Left lung (tissue), 4 donors: ENCODE measurements at regions not wholly inside any gene's neighbourhood (a gene's known extent, or its start where the extent isn't known, plus 50 kb on each side); places are given as distances from the start of the nearest gene placed in this dataset.

Source experiments
- ATAC-seq: fragments of 200-7000 bp; cut with Tn5 transposase; one replicate; pipeline ENCODE4 v1.9.1; 2020; ENCODE audit warnings: moderate library complexity
- DNase-seq, 4 donors: peaks; one replicate each; pipeline ENCODE4 v3.0.0-alpha.2; 2013 to 2020
- H3K27ac ChIP-seq, 2 donors: fragments of 200-600 bp; sonication (generic) in 1 of 2; one replicate each; pipeline versions ENCODE4 v1.5.0 to v1.8.0; 2020 to 2021
- H3K27me3 ChIP-seq, 2 donors: fragments of 200-600 bp; sonication (generic) in 1 of 2; one replicate each; pipeline versions ENCODE4 v1.5.0 to v1.8.0; 2020 to 2021
- H3K36me3 ChIP-seq, 2 donors: fragments of 200-600 bp; sonication (generic) in 1 of 2; one replicate each; pipeline versions ENCODE4 v1.5.0 to v1.8.0; 2020 to 2021
- H3K4me1 ChIP-seq, 2 donors: fragments of 200-600 bp; one replicate each; pipeline ENCODE4 v1.8.0; 2021
- H3K4me3 ChIP-seq, 2 donors: fragments of 200-600 bp; sonication (generic) in 1 of 2; one replicate each; pipeline versions ENCODE4 v1.5.0 to v1.8.0; 2020 to 2021; ENCODE audit warnings: mild to moderate bottlenecking in 1 of 2
- H3K9me3 ChIP-seq, 2 donors: fragments of 200-600 bp; sonication (generic) in 1 of 2; one replicate each; pipeline versions ENCODE4 v1.5.0 to v1.8.0; 2020 to 2021
- CTCF ChIP-seq, 2 donors: fragments of 200-600 bp; sonication (generic) in 1 of 2; IDR thresholded peaks; one replicate each; pipeline versions ENCODE4 v1.5.0 to v1.8.0; 2021; ENCODE audit warnings: antibody characterized with exemption in 2 of 2
- intact Hi-C, 2 donors: fragments of 100-400 bp; cut with DNase I; formaldehyde crosslinking; loops; one replicate each; pipeline versions ENCODE4 v1.11.2 to v1.14.2; 2022
- donor health status: DM: no; HTN: yes; CAD: no.
- donor health status: DM: no; HTN: no; CAD: no.

- no peak for TF ChIP-seq CTCF (IDR thresholded peaks at IDR 0.05)
- Histone ChIP-seq H3K36me3 (no peaks in the 10 kb centered on the region), H3K9me3 (no peaks in the 10 kb centered on the region), H3K27ac (no peak overlapping the region), H3K4me3 (no peak overlapping the region), H3K27me3 (peaks cover 2 to 16% of the 10 kb centered on the region in 2 donors), H3K4me1 (no peaks in the 10 kb centered on the region)
- intact Hi-C loops, result no loop called here
- no peak for ATAC-seq
- DNase-seq, result no peak
Measured at GRCh38 chr10:128839701-128840100, 627.3 kb upstream of the MGMT start.

GRCh38 chr10:128843972-128844371 lies 623.1 kb upstream of the MGMT start:
- intact Hi-C loops, result no loop called here
- ATAC-seq (no peak), DNase-seq (peak in 1 of 4 donors; percentile 35)
- Histone ChIP-seq H3K4me1 (no peaks in the 10 kb centered on the region), H3K27ac (no peak overlapping the region), H3K36me3 (no peaks in the 10 kb centered on the region), H3K9me3 (no peaks in the 10 kb centered on the region), H3K4me3 (no peak overlapping the region), H3K27me3 (peaks cover 2 to 16% of the 10 kb centered on the region in 2 donors)
- TF ChIP-seq CTCF (IDR thresholded peaks at IDR 0.05), result no peak

- Histone ChIP-seq H3K4me3 (no peak overlapping the region), H3K27ac (no peak overlapping the region), H3K9me3 (no peaks in the 10 kb centered on the region), H3K4me1 (no peaks in the 10 kb centered on the region), H3K27me3 (peaks cover 0 to 11% of the 10 kb centered on the region in 2 donors), H3K36me3 (no peaks in the 10 kb centered on the region)
- no peak for TF ChIP-seq CTCF (IDR thresholded peaks at IDR 0.05)
- intact Hi-C loops, result no loop called here
- no peak for ATAC-seq
- DNase-seq, result no peak
Measured at GRCh38 chr10:128846927-128847326, 620.1 kb upstream of the MGMT start.

GRCh38 chr10:128848810-128849209 lies 618.2 kb upstream of the MGMT start:
- H3K9me3 ChIP-seq, result no peaks in the 10 kb centered on the region
- TF ChIP-seq CTCF (IDR thresholded peaks at IDR 0.05), result no peak
- H3K27ac ChIP-seq, result no peak overlapping the region
- H3K27me3 ChIP-seq, result no peaks in the 10 kb centered on the region
- no peaks in the 10 kb centered on the region for H3K4me1 ChIP-seq
- ATAC-seq (no peak), DNase-seq (no peak)
- intact Hi-C loops, result no loop called here
- H3K4me3 ChIP-seq, result no peak overlapping the region
- H3K36me3 ChIP-seq, result no peaks in the 10 kb centered on the region

- Histone ChIP-seq H3K4me3 (no peak overlapping the region), H3K27ac (no peak overlapping the region), H3K36me3 (no peaks in the 10 kb centered on the region), H3K9me3 (no peaks in the 10 kb centered on the region), H3K4me1 (peaks cover 6 to 9% of the 10 kb centered on the region in 2 donors), H3K27me3 (no peaks in the 10 kb centered on the region)
- no peak for ATAC-seq
- DNase-seq, result no peak
- intact Hi-C loops, result no loop called here
- TF ChIP-seq CTCF (IDR thresholded peaks at IDR 0.05), result no peak
Measured at GRCh38 chr10:128850647-128851046, 616.4 kb upstream of the MGMT start.
